ENCODE measurements at regions not wholly inside any gene's neighbourhood (a gene's known extent, or its start where the extent isn't known, plus 50 kb on each side); places are given as distances from the start of the nearest gene placed in this dataset.

GRCh38 chr13:64362564-64362963 lies 2867.6 kb downstream of the PCDH9 start:
- no peak for DNase-seq

- DNase-seq: no peak
These were observed 2882.5 kb downstream of the PCDH9 start for GRCh38 chr13:64347664-64348063.

GRCh38 chr13:64339373-64340063 lies 2890.6 kb downstream of the PCDH9 start:
- no peak for DNase-seq

GRCh38 chr13:64338671-64339070 lies 2891.5 kb downstream of the PCDH9 start:
- DNase-seq: no peak

GRCh38 chr13:64333888-64334287 lies 2896.2 kb downstream of the PCDH9 start:
- no peak for DNase-seq

GRCh38 chr13:64332048-64332447 lies 2898.1 kb downstream of the PCDH9 start:
- no peak for DNase-seq

GRCh38 chr13:64327505-64328194 lies 2902.5 kb downstream of the PCDH9 start:
- no peak for DNase-seq

GRCh38 chr13:64314331-64314730 lies 2898.7 kb upstream of the PCDH20 start:
- DNase-seq: no peak

- DNase-seq: no peak
These were observed 2896.3 kb upstream of the PCDH20 start for GRCh38 chr13:64311948-64312347.

- no peak for DNase-seq
These were observed 2895.5 kb upstream of the PCDH20 start for GRCh38 chr13:64311112-64311511.

- no peak for DNase-seq
These were observed 2889.6 kb upstream of the PCDH20 start for GRCh38 chr13:64305246-64305645.

- no peak for DNase-seq
These were observed 2884.6 kb upstream of the PCDH20 start for GRCh38 chr13:64300239-64300638.

GRCh38 chr13:64293923-64294322 lies 2878.3 kb upstream of the PCDH20 start:
- no peak for DNase-seq

GRCh38 chr13:64289702-64290101 lies 2874.1 kb upstream of the PCDH20 start:
- DNase-seq: no peak

- no peak for DNase-seq
These were observed 2868.3 kb upstream of the PCDH20 start for GRCh38 chr13:64283926-64284325.

- DNase-seq: no peak
These were observed 2862.8 kb upstream of the PCDH20 start for GRCh38 chr13:64278493-64278892.

- DNase-seq: no peak
These were observed 2861.4 kb upstream of the PCDH20 start for GRCh38 chr13:64277097-64277496.

- no peak for DNase-seq
These were observed 2860.6 kb upstream of the PCDH20 start for GRCh38 chr13:64276232-64276631.

- DNase-seq: no peak
These were observed 2859.0 kb upstream of the PCDH20 start for GRCh38 chr13:64274481-64275217.

- DNase-seq: no peak
These were observed 2858.1 kb upstream of the PCDH20 start for GRCh38 chr13:64273780-64274179.

- DNase-seq: no peak
These were observed 2857.0 kb upstream of the PCDH20 start for GRCh38 chr13:64272681-64273080.

- no peak for DNase-seq
These were observed 2850.4 kb upstream of the PCDH20 start for GRCh38 chr13:64266024-64266423.

- no peak for DNase-seq
These were observed 2847.6 kb upstream of the PCDH20 start for GRCh38 chr13:64263285-64263684.

- no peak for DNase-seq
These were observed 2841.1 kb upstream of the PCDH20 start for GRCh38 chr13:64256751-64257150.

Data from stimulated activated CD4-positive, alpha-beta T cell treated with anti-CD3 and anti-CD28 coated beads, Interleukin-4, amount 100 ng/mL, for 24 hours (primary cell).